Stimulated activated CD4-positive, alpha-beta T cell treated with anti-CD3 and anti-CD28 coated beads, Interleukin-15, amount 100 ng/mL, for 24 hours (primary cell): ENCODE measurements at regions not wholly inside any gene's neighbourhood (a gene's known extent, or its start where the extent isn't known, plus 50 kb on each side); places are given as distances from the start of the nearest gene placed in this dataset.

Experiments
- DNase-seq: peaks from one replicate; pipeline ENCODE4 v3.0.0-alpha.2; 2020

DNA sequence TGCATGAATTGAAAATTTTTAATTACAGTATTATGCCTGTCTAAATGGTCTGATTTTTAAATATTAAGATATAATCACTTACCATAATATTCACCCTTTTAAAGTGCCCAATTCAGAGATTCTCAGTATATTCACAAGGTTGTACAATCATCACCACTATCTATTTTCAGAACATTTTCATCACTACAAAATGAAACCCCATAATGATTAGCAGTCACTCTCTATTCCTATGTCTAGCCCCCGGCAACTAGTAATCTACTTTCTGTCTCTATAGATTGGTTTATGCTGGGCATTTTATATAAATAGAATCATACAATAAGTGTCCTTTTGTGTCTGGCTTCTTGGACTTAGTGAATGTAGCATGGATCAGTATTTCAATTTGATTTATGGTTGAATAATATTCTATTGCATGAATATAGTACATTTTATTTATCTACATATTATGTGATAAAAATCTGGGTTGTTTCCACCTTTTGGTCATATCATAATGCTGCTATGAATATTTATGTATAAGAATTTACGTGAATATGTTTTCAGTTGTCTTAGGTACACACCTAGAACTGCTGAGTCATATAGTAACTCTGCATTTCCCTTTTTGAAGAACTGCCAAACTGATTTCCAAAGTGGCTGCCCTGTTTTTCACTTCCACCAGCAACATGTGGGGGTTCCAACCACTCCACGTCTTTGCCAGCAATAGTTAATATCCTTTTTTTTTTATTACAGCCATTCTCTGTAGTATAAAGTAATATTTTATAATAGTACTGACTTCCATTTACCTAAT lies 485.7 kb upstream of the ZNF385D start:
- no peak for DNase-seq

DNA sequence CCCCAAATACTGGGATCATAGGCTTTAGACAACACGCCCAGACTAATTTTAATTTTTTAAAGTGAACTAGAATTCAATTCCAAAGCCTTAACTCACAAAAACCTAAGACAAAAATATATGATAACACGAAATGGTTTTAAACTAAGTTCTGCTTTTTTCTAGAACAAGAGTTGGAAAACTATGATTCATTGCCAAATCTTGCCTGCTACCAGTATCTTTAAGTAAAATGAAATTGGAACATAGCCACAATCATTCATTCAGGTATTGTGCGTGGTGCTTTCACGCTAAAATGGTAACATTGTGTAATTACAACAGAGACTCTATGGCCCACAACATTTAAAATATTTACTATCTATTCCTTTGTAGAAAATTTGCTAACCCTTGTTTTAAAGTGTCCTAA lies 488.0 kb upstream of the ZNF385D start:
- DNase-seq = no peak

DNA sequence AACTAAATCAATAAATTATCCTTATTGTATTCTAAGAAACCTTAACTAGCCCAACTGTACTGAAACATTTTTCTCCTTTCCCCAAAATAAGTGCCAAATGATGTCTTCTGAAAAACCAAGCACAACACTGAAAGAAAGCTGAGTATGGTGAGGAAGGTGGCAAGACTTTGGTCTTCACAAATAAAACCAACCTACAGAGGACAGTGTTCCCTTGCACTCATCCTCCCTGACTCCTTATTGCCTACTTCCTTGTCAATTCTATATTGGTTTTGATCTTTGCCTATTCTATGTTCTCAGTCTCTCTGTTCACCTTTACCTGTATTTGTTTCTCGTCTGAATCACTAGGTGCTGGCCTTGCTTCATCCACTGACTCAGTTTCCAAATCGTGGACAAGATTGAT lies 490.1 kb upstream of the ZNF385D start:
- DNase-seq = no peak

DNA sequence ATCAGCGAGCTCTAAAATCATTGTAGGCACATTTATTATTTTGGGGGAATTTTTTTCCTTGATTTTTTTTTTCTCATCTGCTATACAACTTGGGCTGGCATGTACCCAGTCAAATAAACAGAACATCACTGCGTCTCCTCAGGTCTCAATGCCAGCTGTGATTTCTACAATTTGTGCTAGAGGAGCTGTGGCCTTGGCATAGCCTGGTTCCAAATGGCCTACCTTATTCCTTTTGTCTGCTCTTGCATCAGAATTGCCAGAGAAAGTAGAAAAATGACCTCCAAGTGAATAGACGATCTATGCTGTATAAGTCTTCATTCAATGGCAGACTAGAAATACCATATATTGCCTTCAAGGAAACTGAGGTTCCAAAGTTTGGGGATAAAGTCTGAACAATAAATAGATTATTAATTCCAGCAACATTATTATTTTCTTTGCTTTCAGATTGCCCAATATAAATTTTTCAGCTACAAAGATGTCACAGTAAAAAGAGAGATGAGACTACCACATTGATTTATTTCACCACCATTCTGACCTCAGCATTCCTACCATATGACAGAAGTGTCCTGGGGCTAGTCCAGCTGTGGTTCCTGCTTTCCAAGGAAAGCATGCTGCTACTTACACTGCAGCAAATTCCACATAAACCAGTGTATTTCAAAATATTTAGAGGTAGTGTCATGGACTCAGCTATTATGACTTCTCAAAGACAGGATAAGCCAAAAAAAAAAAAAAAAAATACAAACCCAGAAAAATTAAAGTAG lies 493.9 kb upstream of the ZNF385D start:
- DNase-seq = no peak

DNA sequence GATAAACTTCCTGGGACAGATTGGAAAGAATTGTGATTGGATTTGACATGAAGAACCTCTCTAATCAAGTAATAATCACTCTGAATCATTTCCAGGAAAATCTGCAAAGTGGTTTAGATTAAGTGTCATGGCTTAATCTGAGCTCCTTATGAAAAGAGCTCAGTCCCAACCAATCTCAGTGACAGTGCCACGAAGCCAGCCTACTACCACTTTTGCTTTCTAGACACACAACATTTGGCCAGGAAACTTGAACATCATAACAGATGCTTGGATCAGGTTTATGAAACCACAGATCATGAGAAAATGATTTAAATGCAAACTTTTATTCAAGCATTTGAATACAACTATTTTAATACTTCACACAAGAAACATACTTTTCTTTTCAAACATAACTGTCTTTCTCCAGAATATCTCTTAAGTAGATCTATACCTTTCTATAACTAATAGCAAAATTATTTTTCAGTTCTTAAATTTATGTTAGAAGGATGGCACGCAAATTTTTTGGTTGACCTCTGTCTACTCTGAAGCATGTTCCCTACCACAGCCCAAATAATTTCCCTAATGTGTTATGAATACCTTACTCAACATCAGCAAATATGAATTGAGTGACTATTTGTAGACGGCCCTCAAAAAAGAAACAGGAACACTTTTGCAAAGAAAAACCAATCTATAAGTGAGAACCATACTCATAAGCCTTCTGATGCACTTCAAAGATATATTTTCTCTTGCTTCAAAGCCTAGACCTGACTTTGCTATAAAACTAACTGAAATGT lies 495.0 kb upstream of the ZNF385D start:
- DNase-seq = no peak

DNA sequence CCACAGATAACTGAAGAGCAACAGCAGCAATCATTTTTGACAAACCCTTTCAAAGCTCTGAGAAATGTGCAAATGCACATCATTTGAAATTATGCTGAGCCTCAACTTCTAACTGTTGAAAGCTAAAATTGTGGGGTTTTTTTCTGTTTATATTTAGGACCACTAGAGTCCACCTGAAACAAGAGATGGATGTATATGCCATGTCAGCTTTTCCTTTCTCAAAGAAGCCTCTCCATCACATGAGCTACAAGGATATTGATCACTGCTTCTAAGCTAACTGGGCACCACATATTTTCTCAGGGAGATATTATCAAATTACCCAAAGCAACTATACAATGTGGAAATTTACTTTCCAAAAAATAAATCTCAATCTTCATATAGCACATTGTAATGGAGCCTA lies 498.6 kb upstream of the ZNF385D start:
- no peak for DNase-seq

DNA sequence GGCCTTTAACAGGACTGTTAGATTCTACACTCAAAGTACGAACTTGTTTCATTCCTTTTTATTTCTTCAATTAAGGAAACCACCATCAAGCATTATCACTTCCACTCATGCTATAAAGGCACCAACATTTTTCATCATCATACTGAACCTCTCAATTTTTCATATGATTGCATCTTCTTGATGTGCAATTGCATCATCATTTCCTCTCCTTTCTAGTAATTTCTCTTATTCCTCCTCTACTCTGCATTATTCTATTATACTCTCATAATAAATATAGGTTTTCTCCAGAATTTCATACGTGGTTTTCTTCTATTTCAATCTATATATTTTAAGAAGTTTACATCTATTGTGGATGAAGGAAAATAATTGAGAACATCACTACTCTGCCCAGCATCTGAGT lies 506.2 kb upstream of the ZNF385D start:
- no peak for DNase-seq

DNA sequence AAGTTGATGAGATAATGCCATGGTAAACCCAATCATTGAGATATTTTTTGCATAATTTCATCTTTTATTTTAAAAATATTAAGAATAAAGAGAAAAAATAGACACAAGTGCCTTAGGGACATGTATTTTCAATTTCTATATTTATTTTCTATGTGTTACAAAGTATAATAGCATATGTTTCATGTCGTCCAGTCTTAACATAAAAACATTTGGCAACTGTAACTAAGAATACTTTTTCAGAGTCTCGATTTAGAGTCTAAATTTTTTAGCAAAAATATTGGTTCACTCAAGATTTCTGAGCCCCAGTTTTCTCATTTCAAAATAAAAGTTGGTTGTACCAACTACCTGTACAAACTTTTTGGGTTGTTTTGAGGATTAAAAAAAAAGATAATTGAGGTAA lies 511.4 kb upstream of the ZNF385D start:
- DNase-seq = no peak

DNA sequence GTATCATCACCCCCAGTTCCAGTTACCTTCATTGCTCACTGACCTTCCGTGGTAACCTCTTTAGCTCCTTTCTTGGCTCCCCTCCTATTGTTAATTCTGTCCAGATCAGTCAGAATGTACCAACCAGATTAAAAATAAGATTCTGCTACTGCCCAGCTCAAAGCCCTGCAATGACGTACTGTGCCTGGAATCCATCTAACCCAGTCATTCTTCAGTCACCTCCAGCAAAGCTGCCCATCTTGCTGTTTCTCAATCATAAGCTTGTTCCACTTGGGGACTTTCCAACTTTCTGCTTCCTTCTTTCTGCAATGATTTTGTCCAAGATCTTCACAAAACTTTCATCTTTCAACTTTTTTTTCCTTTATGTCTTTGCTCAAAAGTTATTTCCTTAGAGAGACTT lies 512.0 kb upstream of the ZNF385D start:
- no peak for DNase-seq

DNA sequence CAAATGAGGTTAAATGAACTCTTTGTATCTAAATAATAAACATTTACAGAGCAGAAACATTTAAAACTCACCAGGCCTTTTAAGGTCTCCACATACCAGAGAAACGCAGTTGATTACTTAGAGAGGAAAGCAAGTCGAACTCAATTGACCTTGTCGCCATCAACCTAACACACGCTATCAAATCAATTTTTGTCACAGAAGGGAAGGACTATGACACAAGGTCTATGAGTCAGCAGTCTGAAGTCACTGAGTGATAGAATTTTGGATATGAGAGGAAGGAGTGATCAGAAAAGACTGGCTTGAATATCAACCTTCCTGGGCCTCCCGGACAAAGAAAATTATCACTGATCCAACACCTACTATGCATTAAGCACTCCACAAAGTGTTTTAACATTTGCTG lies 514.4 kb upstream of the ZNF385D start:
- no peak for DNase-seq

DNA sequence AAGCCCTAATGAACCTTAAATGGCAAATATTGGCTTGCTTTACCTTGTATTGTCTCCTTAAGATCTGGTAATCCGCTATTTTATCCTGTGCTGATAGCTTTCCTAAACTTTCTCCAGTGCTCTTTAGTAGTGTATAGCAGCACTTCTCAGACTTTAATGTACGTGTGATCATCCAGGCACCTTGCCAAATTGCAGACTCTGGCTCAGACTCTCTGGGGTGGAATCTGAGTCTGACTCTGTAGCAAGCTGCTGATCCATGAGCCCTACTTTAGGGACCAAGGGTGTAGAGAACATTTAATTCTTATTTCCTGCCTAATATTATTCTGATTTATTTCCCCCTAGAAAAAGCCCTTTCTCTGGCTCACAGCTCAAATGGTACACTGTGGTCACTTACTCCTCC lies 518.8 kb upstream of the ZNF385D start:
- no peak for DNase-seq

DNA sequence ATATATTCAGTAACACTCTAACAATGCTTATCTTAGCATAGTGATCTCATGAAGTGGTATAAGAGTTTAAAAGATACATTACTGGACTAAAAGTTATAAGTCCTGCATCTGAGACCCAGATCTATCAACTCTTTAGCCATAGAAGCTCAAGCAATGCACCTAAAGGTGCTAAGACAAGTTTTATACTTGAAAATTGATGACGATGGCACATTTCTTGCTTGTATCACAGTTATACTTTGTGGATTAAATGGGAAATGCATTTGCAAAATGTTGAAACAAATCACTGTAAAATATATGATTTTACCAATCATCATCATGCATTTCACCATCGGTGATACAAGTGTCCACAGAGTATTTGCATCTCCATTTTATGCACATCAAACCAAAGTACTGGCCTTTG lies 525.3 kb upstream of the ZNF385D start:
- DNase-seq = no peak

DNA sequence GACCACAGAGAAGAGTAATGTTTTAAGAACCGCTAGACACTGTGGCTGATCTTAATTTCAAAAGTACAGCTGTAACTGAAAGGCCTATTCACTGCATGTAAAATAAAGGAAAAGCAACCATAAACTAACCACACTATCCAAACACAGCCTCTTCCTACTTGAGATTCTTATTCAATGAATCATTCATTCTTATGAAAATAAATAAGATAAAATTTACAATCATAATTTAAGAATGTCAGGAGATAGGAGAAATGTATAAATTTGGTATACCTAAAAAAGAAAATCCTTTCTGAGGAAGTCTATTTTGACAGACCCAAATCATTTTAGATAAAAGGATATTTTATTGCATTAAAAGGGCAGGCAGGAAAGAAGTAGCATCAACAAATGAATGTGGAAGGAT lies 533.5 kb upstream of the ZNF385D start:
- no peak for DNase-seq

DNA sequence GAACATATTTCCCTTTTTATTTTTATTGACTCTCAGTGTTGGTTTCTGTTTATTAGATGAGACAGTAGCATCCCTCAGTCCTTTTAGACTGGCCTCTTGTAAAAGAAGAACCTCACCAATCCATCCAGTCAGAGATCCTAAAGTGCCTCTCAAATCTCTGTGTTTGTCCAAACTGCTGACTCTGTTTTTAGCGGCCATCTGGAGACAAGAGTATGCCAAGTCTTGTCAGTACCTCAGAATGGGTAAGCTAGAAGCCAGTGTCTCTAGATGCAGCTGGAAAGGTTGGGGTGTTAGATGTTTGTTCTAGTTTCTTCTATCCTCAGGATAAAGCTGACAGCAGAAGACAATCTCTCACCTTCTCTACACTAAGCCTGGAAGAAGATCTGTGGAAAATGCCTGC lies 537.7 kb upstream of the ZNF385D start:
- DNase-seq = no peak

DNA sequence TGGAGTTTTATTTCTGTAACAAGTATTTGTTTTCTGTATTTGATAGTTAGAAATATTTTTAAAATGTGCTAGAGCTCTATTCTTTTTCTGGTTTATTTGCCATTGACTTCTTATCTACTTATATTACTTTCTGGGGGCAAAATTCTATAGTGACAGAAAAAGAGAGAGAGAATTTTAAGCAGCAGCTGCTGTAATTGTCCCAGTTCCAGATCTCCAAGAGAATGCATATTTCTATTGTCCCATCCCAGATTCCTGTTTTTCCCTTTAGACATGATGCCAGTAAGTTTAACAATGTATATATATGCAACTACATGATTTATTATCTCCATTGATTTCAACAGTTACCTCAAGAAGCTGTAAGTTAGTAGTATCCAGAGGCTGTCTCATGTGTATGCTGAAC lies 541.7 kb upstream of the ZNF385D start:
- DNase-seq = no peak

DNA sequence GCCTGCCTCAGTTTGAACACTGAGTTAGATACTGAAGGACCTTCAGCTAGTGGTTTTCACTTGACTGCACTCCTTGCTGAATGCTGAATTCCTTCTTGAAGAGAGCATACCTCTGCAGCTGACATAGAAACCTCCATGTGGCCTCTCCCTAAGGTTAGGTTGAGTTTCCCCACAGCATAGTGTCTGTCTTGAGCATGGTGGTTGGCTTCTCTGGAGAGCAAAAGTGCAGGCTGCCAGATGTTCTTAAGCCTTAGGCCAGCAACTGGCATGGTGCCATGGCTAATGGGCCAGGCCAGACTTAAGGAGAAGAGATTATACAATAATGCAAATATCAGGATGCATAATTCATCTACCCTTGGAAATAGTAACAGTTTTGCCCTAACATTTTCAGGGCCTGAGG lies 545.6 kb upstream of the ZNF385D start:
- DNase-seq = no peak

DNA sequence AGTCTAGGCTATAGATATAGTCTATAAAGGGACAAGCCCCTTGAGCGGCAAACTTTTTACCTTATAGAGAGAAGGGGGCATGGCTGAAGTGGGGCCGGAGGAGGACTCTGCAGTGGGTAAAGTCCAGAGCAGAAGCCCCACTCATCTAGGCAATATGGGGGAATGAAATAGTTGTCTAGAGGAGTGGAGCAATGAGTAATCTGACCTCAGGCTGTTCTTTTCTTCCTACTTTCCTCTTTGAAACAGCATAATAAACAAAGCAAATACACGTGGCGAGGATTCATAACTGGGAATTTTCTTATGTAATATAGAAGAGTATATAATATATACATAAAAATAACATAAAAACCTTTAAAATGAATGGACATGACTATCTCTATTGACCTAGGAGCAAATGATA lies 546.4 kb upstream of the ZNF385D start:
- DNase-seq = no peak

DNA sequence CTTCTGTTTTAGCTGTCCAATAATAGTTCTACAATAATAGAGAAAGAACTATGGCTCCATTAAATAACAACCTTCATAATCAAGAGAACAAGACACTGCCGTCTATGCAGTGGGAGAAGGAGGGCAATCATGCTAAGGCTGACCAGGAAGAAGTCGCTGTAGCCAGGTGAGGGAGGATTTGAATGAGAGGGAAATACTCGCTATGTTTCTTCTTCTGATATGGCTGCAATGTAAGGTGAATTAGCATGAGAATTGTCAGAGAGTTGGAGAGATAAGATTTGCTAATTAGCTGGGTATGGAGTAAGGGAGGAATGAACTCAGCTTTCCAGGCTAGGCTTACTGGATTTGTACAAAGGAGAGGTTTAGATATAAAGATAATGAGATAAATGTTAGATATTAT lies 555.4 kb upstream of the ZNF385D start:
- no peak for DNase-seq

DNA sequence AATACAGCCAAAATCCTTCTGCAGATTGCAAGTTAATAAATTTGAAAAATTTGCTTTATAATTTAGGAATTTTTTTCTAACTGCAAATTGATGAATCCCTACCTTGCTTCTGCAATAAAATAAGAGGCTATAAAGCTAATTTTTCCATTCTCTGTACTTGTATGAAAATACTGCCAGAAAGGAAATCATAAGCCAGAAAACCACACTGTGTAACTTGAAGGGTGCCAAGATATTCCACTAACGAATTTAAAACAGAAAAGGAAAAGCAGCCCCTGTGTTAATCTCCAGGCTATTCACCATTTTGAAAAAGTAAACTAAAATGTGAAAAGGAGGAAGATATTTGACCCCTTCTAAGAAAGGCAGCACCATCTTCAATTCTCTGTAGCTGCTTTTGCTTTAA lies 557.9 kb upstream of the ZNF385D start:
- no peak for DNase-seq

DNA sequence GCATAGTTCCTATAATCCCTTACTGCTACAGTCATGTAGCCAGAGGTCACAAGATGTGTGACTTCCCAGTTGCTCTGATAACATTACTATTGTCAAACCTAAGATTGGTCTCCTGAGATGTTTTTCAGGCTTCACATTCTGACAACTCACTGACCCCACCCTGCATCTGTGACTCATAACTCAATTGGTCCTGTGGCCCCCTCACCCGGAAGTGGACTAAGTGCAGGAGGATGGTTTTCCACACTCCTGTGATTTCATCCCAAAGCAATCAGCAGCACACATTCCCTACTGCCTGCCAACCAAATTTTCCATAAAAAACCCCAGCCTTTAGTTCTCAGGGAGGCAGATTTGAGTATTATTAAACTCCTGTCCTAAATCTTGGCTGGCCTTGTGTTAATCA lies 564.9 kb upstream of the ZNF385D start:
- DNase-seq = no peak

DNA sequence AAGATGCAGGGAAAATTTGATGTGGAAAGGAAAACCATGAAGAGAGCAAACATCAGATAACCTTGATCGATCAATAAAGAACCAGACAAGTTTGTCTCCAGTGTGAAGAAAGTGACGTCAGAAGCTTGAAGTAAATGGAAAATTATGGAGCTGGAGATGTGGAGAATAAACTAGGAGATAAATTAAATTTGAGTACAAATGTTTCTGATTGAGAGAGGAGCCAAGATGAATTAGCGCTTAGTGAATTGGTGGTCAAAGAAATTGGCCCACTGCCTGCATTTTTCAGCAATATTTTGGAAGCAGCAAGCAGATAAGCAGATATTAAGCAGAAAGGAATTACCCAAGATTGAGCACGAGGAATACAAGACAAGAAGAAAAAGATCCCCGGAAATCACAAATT lies 567.3 kb upstream of the ZNF385D start:
- no peak for DNase-seq

DNA sequence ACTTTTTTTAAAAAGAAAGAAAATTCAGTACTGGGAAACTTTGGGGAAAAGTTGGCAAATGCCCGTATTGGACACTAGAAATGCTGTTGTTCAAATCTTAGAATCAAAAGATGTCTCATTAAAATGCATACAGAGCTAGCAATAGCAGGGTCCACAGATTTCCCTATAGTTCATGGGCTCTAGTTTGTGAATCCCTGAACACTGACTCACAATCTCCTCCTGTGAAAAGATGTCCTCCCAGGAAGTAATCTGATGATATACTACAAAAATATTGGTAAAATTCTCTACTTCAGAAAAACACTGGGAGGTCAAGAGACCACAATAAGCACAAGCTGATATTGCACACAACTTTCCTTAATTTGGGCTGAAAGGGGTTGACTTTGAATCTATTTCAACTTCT lies 568.4 kb upstream of the ZNF385D start:
- DNase-seq = no peak

DNA sequence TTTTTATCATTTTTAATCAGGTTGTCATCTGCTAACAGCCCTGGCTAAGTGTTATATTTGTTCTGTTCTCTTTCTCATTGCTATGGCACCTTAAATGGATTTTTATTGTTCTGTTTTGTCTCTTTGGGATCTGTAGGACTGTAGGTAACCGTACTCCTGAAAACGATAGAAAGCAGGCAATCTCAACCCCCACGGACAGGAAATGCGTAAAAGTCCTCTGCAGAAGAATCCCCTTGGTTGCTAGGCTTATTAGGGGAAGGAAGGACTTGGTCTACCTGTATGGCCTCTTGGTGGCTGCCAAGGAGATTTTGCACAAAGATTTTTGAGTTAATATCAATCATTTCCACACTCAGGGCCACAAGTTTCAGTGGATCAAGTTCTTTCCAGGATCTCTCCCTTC lies 571.9 kb upstream of the ZNF385D start:
- DNase-seq = no peak

DNA sequence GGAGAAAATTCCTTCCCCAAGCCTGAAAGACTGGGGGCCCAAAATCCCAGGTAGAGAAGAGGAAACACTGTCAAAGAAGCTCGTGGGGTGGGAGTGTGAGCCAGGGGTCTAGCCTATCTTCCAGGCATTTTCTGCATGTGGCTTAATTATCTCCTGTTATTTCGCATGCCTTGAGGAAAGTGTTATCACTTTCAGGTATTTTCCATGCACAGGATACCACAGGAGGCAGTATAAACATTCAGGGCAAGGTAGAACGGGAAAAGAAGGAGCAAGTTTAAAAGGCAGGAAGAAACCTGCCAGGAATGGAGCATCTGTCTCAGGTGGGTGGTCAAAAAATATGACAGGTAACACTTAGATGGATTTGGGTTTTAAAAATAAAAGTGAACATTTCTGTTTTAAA lies 575.3 kb upstream of the ZNF385D start:
- DNase-seq = no peak
